NCI-H748 treated with DMSO at 0.1 percent for 48 hours (cell line): ENCODE measurements at regions not wholly inside any gene's neighbourhood (a gene's known extent, or its start where the extent isn't known, plus 50 kb on each side); places are given as distances from the start of the nearest gene placed in this dataset.
"Not testable (repeated sequence)": the region's sequence is repeated elsewhere in the genome, so short reads cannot be mapped to it uniquely, and the experiment has no call there.

Experiments used
- DNase-seq: peaks from one replicate; lab custom pipeline; 2025; lab: John Stamatoyannopoulos, UW

DNA sequence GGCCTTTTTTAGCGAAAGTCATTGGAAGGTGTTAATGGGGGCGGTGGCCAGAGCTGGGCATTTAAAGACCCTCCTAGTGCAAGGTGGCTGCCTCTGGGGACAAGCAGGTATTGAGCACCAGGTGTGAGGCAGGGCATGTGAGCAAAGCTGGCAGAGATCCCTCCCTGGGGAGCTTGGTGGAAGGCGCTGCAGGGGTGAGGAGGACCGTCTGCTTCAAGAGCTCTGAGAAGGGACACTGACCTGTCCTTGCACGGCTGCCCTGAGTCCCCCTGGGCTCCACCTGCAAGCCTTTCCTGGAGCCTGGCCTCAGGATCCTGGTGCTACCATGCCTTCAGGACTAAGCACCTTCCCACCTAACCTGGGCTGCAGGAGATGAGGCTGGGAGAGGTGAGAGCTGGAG is 127.0 kb upstream of the CIBAR2 start:
- DNase-seq, result no peak

DNA sequence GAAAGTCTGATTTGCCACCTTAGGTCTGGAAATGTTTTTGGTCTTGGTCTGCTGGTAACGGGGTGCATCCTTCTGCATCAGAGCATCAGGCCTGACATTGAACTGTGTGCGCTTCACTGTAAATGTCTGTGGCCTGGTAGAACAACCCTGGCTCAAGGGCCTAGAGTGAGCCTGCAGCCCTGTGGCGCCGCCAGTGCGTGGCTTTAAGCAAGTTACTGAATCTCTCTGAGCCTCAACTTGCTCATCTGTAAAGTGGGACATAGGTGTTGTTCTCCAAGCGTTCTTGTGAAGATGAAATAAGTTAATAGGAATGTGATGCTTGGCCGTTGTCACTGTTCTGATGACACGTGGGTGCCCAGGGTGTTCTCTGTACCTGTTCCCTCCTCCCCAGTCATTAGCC is 127.6 kb upstream of the CIBAR2 start:
- no peak for DNase-seq

DNA sequence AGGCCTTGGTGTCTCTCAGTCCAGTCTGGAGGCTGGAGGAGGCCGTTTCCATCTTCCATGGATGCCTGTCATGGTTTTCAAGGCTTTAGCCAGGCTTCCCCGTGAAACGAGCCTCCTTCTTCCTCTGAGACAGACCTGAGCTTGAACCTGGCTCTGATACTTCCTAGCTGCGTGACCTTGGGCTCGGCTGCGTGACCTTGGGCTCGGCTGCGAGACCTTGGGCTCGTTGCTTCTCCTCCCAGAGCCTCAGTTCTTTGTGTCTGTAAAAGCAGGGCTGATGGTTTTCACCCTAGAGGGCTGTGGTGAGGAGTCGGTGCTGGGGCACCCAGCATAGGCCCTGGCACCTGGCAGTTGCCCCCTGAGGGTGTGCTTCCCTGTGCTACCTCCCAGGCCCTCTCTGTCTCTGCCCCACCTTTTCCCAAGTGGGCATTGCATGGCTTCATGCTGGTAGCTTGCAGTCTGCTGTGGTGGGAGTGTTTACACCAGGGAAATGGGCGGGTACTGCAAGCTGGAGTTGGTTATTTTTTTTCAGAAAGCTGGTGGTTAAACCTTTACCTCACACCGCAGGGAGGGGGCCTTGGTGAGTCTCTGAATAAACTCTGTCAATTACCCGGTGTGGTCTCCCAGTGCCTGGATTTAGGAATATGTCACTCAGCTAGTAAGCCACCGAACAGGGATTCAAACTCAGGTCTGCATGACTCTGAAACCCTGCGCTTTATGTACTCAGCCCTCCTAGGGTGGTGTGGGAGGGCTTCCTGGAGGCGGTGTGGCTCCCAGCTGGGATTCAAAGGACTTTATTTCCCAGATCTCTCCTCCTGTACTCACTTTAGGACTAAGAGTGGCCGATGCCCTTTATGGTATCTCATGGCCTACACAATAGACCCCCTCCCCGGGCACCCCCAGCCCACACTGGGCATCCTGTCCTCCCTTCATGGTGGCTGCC is 129.0 kb upstream of the CIBAR2 start:
- DNase-seq, result no peak

DNA sequence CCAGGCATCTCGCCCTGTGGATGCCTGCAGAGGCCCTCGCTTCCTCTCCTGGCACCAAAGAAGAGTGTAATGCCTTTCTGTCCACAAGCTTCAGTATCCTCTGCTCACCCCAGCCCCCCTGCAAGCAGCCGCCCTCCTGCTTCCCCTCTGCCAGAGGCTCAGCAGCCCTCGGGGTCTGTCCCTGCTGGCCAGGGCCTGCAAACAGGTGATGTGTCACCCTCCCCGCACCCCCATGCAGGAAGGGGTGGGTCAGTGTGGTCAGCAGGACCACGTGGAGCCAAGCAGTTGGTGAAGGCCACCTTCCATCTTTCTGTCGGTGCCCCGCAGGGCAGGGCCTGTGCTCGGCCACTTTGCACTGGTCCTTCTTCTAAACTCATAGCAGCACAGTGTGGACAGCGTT is 129.9 kb upstream of the CIBAR2 start:
- no peak for DNase-seq

DNA sequence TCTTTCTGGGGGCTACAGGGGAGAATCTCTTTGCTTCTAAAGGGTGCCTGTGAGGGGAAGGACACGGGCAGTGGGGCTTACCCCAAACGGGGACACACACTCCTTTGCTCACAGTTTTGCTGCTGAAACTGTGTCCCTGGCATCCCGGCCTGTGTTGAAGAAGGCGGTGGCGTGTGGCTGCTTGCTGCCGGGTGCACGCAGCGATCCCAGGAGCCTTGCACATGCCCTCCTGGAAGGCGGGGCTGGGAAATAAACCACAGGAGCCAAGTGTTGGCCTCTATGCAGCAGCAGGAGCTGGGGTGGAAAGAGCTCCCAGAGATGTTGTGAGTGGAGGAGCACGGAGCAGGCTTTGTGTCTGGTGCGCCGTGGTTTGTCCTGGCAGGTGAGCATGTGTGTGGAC is 131.0 kb upstream of the CIBAR2 start:
- no peak for DNase-seq

DNA sequence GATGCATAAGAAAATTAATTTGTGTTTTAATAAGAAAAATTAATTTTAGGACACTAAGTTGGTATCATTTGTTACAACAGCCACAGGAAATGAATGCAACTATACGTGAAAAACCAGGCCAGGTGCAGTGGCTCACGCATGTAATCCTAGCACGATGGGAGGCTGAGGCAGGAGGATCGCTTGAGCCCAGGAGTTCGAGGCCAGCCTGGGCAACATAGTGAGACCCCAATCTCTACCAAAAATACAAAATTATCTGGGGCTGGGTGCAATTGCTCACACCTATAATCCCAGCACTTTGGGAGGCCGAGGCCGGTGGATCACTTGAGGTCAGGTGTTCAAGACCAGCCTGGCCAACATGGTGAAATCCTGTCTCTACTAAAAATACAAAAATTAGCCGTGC is 132.2 kb upstream of the CIBAR2 start:
- not testable (repeated sequence) for DNase-seq

DNA sequence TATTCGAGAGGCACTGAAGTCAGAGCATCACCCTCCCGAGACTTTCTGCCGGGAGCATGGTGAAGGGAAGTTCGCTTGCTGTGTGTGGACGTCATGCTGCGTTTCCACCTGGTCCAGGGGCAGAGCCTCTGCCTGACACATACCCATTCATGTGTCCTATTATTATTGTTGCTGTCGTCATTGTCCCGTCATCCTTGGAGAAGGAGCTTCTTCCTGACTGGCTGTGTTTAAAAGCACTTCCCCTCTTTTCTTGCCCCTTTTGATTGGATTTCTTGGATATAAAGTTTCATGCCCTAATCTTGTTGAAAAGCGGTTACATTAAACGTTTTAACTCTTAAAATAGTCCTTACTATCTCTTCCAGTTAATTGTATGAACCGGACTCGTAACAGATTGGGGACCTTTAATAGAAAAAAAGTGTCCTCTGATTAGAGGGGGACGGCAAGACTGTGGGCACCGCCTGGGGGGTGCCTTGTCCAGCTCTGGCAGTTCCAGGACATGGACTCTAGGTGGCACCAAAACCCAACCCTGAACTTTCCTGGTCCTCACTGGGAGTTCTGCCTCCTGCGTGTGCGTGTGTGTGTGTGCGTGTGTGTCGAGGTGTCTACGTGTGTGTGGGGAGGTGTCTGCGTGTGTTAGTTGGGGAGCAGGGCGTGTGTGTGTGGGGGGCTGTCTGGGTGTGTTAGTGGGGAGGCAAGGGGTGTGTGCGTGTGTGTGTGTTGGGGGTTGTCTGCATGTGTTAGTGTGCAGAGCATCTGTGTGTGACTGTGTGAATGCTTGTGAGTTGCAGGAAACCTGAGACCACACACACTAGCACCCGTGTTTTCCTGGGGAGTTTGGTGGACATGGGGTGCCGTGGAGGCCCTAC is 133.3 kb upstream of the CIBAR2 start:
- DNase-seq, result peak; percentile 36

DNA sequence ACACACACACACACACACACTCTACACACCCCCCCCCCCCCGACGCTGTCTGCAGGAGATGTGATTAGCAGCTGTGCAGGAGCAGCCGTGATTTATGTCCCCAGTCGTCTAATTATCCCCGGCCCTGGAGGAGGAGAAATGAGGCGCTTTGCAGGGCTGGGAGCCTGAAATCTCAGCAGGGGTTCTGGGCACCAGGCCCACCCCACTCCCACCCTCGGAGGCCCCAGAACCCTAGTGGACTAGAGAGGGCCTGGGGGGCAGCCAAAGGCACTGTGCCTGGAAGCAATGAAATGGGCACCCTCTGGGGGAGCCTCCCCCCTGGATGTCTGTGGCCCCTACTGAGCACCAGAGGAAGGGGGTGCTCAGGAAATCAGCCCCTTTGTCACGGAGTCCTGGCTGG is 134.2 kb upstream of the CIBAR2 start:
- DNase-seq, result no peak

DNA sequence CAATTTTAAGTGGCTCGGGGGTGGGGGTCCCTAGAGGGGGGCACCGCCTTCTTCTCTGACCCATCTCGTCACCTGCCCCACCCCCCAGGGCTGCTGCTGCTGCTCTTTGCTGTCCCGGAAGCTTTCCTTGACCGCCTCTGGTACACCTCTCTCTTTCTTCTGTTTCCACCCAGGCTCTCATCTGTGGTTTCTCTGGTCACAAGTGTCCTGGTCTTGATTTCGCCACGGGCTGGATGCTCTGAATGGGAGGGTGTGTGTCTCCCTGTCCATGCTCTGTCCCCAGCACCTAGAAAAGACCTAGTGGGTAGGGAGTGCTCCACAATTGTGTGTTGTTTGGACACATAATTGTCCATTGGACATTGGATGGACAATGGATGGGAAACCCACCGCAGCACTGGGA is 134.7 kb upstream of the CIBAR2 start:
- no peak for DNase-seq

DNA sequence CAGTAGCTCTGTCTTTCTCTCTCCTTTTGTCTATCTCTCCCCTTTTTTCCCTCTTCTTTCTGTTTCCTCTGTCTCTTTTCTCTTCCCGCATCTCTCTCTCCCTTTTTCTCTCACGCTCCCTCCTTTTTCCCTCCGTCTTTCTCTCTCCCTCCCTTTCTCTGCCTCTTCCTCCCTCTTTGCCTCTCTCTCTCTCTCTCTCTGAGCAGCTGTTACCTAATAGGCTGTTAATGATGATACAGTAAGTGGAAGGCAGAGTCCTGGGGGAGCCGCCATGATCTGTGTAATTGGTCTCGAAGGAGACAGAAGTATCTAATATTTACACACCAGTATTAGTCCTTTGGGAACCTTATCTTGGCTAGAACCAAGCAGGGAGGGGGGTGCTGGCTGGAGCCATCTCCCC is 136.1 kb upstream of the CIBAR2 start:
- no peak for DNase-seq

DNA sequence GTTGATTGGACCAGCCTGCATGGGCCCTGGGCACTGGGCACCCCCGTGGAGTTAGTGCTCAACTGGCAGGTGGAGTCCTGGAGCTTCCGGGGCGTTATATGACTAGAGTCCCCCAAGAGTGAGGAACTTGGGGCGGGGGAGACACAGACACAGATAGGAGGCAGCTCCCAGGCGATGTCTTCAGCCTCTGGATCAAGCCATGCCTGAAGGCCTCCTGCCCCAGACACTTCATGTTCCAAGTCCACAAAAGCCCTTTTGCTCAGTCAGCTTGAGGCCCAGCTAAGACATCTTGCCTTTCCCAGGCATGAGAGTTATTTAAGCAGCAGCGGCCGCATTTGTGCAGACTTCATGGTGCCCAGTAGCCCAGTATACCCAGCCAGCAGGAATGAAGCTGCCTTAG is 136.6 kb upstream of the CIBAR2 start:
- DNase-seq, result no peak

DNA sequence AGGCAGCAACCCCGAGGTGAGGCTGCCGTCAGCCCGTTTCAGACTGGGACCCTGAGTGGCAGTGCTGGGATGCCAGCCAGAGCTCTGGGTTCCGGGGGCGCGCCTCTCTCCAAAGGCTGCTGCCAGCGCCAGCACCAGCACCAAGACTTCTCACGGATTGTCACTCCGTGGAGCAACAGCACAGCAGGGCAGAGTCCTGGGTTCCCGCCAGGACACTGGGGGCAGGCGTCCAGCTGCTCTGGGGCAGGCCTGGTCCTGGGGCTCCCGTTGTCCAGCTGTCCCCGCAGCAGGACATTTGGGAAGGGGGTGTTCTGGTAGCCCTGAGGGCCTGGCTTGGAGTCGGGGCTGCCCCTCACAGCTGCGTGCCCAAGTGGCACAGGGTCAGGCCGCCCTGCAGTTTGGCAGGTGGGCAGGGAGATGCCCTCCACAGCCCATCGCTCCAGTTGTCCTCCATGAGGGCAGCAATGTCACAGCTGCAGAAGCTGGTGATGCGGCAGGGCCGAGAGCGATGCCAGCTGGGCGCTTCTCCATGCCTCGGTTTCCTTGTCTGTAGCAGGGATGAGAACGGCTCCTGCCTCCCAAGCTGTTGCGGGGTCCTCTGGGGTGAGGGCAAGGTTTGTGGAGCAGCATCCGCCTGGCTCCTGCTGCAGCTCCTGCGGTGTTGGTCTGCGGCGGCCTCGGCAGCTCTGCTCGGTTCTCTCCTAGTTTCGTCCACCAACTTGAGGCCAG is 137.3 kb upstream of the CIBAR2 start:
- DNase-seq, result no peak

DNA sequence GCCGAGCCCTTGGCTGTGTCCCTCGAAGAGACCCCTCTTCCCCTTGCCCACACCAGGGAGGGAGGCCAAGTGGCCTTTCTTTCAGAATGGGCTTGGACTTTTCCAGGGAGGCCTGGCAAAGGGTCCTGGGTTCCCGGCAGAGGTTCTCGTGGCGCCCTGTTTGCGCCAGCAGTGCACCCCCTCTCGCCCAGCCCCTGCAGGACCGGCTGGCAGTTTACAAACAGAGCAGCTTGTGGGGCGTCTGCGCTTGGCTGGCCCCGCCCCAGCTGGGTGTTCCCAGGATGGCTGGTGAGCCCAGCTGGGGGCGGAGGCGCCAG is 137.8 kb upstream of the CIBAR2 start:
- no peak for DNase-seq

DNA sequence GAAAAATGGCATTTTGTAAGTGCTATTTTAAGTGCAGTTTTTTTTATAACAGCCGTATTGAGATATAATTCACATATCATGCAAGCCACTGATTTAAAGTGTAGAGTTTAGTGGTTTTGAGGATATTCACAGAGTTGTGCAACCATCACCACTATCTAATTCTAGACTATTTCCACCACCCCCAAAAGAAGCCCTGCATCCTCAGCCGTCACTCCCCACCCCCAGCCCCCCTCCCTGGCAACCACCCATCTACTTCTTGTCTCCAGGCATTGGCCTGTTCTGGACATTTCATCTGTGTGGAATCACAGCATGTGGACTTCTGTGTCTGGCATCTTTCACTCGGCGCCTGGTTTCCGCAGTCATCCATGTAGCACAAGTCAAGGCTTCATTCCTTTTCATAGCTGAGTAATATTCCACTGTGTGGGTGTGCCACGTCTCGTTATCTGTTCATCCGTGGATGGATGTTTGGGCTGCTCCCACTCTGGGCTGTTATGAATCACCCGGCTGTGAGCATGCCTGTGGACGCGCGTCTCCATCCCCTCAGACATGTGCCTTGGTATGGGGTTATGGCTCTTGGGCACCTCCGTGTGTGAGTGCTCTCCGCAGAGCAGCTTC is 138.4 kb upstream of the CIBAR2 start:
- no peak for DNase-seq

DNA sequence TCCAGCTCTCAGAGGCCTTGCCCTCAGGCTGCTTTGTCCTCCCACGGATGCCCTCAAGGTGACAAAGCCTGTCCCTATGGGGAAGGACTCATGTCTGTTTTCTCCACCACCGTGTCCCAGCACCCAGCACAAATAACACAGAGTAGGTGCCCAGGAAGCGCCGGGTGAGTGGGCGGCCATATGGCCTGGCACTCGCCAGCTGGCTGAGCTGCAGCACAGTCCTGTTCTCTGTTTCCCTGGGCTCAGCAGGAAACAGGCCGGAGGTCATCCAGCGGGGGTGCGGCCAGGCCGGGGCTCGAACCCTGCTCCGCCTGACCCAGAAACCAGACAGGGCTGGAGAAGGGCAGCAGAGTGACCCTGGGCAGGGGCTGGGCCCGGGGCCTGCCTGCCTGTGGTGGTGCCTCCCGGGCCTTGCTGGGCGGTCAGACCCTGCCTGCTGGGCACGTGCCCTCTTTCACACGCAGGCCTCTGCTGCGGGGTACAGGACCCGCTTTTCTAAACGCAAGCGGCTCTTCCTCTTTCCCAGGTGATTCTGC is 139.0 kb upstream of the CIBAR2 start:
- no peak for DNase-seq

DNA sequence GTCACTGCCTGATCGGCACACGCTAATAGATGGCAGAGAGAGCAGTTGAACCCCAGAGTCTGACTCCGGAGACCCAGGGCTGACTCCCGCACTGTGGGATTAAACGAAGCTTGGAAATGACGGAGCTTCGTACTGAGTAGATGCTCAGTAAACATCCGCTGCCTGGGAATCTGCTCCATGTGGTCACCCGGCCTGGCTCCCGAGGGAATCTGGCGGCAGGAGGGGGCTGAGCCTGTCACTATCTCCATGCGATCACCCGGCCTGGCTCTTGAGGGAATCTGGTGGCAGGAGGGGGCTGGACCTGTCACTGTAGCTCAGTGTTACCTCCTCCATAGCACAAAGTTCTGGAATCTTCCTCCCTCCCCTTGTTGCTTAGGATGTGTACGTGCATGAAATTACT is 139.7 kb upstream of the CIBAR2 start:
- no peak for DNase-seq

DNA sequence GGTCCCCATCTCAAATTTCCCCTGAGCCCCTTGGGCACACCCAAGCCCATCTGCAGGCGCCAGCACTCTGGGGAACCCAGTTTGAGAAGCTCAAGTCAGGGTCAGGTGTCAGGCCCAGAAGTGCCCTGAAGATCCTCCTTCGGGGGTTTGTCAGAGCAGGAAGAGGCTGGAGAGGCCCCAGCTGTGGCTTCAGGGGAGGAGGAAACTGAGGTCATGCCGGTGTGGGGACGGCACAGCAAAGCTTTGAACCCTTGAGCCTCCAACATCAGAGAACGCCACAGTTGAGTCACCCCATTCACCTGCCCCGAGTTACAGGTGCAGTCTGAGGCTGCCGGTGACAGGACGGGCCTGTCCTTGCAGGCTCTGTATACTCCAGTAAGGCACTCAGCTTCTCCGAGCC is 140.2 kb upstream of the CIBAR2 start:
- no peak for DNase-seq

DNA sequence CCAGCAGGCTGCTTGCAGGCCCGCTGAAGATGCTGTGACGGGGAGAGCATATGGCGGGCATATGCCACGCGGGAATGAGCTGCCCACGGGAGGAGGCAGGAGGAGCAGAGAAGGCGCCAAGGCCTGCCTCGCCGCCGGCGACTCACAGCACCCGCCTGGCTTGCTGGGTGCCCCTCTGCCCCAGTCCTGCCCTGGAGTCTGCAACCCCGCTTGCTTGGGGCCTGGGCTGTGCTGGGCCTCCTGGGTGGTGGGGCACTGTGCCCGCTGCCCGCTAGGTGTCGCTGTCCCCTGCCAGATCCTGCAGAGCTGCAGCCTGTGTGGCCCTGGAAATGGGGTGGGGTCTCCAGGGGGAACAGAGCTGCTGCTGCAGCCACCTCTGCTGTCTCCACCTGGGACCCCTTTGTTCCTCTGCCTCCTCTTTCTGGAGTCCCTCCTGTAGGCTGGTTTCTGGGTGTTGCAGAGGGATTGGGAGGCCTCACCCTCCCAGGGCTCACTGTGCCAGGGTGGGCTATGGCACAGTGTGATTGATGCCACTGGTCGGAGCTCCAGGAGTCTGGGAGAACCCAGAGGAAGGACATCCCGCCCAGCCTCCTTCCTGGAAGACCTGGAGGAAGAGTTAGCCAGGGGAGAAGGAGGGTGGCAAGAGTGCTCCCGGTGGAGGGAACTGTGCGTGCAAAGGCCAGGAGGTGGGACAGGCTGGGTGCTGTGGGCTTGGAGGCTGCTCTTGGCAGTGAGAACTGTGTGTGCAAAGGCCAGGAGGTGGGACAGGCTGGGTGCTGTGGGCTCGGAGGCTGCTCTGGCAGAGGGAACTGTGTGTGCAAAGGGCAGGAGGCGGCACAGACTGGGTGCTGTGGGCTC is 141.0 kb upstream of the CIBAR2 start:
- no peak for DNase-seq

DNA sequence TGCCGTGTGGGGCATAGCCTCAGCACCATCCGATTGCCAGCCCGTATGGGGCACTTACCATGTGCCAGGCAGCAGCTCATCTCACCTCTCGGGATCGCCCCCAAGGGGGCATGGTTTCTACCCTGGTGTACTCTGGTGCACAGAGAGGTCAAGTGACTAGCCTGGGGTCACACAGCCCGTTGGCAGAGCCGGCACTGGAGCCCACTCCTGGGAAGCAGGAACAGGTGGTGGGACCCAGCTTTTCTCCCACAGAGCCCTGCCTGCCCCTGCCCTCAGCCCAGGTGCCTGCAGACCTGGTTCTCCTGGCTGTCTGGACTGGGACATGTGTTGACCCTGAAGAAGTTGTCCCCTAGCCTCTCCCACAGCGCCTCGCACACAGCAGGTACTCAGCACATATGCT is 141.8 kb upstream of the CIBAR2 start:
- DNase-seq, result no peak

DNA sequence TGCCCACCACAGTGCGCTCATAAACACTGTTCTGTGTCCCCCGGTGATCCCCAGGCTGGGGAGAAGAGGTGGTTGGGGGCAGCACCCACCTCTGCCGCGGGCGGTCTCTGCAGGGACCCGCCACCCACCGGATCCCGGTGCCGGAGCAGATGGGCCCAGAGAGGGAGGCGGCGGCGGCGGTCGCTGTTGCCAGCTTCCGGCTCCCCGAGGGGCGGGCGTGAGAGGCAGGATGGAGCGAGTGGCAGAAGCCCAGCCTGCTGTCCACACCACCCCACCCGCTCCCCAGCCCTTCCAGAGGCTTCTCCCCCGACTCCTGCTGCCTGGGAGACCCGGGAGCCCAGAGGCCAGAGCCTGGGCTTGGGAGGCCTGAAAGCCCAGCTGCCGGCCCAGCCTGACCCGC is 142.6 kb upstream of the CIBAR2 start:
- no peak for DNase-seq

DNA sequence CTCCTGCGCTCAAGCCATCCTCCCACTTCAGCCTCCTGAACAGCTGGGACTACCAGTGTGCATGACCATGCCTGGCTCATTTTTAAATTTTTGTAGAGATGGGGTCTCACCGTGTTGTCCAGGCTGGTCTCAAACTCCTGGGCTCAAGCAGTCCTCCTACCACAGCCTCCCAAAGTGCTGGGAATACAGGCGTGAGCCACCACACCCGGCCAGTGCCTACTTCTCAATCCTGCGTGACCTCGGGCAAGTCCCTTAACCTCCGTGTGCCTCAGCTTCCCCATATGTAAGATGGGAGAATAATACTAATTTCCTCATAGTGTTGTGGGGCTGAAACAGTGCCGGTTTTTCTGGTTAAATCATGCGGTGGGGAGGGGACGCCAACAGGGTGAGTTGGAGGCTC is 143.5 kb upstream of the CIBAR2 start:
- no peak for DNase-seq
